Suprapubic skin (tissue), 3 donors: ENCODE measurements at regions not wholly inside any gene's neighbourhood (a gene's known extent, or its start where the extent isn't known, plus 50 kb on each side); places are given as distances from the start of the nearest gene placed in this dataset.

Source experiments
- CTCF ChIP-seq, 2 donors: fragments of 200-600 bp in 1 of 2; fragments of 450-650 bp in 1 of 2; sonication (generic) in 1 of 2; IDR thresholded peaks; one replicate each; pipeline ENCODE4 v1.5.1; 2016 to 2019; ENCODE audit warnings: antibody characterized with exemption in 2 of 2, mild to moderate bottlenecking in 1 of 2, moderate library complexity in 1 of 2
- POLR2AphosphoS5 ChIP-seq, 3 donors: sonication (generic); formaldehyde crosslinking; IDR thresholded peaks; one replicate each; pipeline ENCODE4 v1.6.1; 2017; ENCODE audit warnings: antibody characterized with exemption in 3 of 3

DNA sequence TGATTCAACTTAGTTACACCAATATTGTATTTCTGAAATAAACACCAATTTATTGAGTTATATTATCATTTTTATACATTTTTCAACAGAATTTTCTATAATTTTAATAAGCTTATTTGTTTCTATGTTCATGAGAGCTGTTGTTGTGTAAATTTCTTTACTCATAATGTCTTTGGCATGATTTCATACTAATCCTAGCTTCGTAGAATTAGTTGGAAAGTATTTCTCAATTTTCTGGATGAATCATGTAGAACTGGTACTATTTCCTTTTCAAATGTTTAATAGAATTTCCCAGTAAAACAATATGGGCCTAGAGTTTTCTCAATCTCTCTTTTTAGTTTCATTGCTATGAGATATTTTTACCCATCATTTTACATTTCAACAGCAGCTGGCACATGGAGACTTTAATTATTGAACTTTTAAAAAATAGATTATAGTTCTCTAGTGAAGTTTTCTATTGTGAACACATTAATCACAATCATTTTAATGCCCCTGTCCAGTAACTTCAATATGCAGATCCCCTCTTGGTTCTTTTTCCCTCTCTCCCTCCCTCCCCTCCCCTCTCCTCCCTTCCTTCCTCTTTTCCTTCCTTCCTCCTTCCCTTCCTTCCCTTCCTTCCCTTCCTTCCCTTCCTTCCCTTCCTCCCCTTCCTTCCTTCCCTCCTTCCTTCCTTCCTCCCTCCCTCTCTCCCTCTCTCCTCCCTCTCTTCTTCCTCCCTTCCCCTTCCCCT is 1357.1 kb downstream of the ZPLD1 start:
- TF ChIP-seq CTCF (IDR thresholded peaks at IDR 0.05) (no peak), POLR2AphosphoS5 (IDR thresholded peaks at IDR 0.05) (no peak)
